C4-2B (cell line): ENCODE measurements at regions not wholly inside any gene's neighbourhood (a gene's known extent, or its start where the extent isn't known, plus 50 kb on each side); places are given as distances from the start of the nearest gene placed in this dataset.

Experiments
- CTCF ChIP-seq: fragments of 450-650 bp; conservative IDR thresholded peaks from 2 replicates; pipeline ENCODE4 v1.5.1; 2017; ENCODE audit warnings: mild to moderate bottlenecking
- ZFX ChIP-seq: fragments of 450-650 bp; IDR thresholded peaks from 2 replicates; pipeline ENCODE4 v1.6.1; 2017

DNA sequence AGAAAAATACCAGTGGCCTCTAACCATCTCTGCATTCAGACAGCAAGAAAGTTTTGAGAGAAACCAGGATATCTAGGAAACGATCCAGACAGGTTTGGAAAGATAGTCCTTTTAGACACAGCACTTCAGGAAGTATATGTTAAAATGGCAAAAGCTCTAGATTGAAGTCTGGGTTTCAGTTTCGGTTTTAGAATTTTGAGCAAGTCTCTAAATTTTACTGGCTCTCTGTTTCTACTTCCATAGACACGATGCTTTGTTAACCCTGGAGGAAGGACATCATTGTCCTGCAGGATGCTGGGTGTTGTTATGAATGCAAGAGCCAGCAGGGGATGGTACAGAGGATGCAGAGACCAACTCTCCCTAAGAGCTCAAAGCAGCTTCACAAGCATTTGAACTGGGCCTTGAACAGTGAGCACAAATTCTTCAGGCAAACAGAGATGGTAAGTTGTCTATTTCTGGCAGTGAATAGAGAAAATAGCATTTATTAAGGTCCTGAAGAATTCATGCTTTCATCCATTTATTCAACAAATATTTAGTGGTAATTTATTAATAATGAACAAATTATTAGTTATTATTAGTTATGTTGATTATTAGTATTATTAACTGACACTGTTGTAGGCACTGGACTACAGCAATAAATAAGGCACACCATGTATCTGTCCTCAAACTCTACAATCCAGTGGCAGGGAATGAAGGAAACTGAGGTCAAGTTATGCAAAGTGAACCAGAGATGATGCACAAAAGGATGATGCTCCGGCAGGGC, 152.7 kb upstream of the NRP1 start:
- TF ChIP-seq CTCF (no peak), ZFX (no peak)
